Tibial nerve (tissue), 3 donors: ENCODE measurements at regions not wholly inside any gene's neighbourhood (a gene's known extent, or its start where the extent isn't known, plus 50 kb on each side); places are given as distances from the start of the nearest gene placed in this dataset.

Experiments
- CTCF ChIP-seq, 5 experiments: fragments of 200-600 bp in 3 of 5; fragments of 450-650 bp in 2 of 5; sonication (generic) in 3 of 5; IDR thresholded peaks; one replicate each; pipeline ENCODE4 v1.5.1; 2016 to 2019; ENCODE audit warnings: antibody characterized with exemption in 5 of 5, mild to moderate bottlenecking in 3 of 5, moderate library complexity in 2 of 5
- POLR2A ChIP-seq, 2 donors: fragments of 450-650 bp; IDR thresholded peaks; one replicate each; pipeline ENCODE4 v1.6.1; 2017; ENCODE audit warnings: antibody characterized with exemption in 2 of 2, mild to moderate bottlenecking in 2 of 2, moderate library complexity in 2 of 2

GRCh38 chr3:177517906-177518305 lies 320.6 kb upstream of the TBL1XR1 start:
- TF ChIP-seq POLR2A (IDR thresholded peaks at IDR 0.05), result no peak
- TF ChIP-seq CTCF (IDR thresholded peaks at IDR 0.05), result no peak
